IPS-20b (cell line): ENCODE measurements at regions not wholly inside any gene's neighbourhood (a gene's known extent, or its start where the extent isn't known, plus 50 kb on each side); places are given as distances from the start of the nearest gene placed in this dataset.
"Not testable (repeated sequence)": the region's sequence is repeated elsewhere in the genome, so short reads cannot be mapped to it uniquely, and the experiment has no call there.

Experiments
- H3K27ac ChIP-seq: one replicate; pipeline ENCODE4 v1.5.1; 2013; ENCODE audit warnings: low read length
- H3K27me3 ChIP-seq: 2 replicates; pipeline ENCODE4 v1.6.1; 2013; ENCODE audit warnings: mild to moderate bottlenecking, low read length, inconsistent platforms; ENCODE audit not compliant: insufficient read depth
- H3K36me3 ChIP-seq: 2 replicates; pipeline ENCODE4 v1.6.1; 2013; ENCODE audit warnings: low read depth, mild to moderate bottlenecking, inconsistent platforms, low read length, moderate library complexity; ENCODE audit not compliant: insufficient read depth
- H3K4me1 ChIP-seq: 2 replicates; pipeline ENCODE4 v1.6.1; 2013; ENCODE audit warnings: mild to moderate bottlenecking, control low read depth, inconsistent platforms, low read length, moderate library complexity; ENCODE audit not compliant: insufficient read depth
- H3K4me3 ChIP-seq: 2 replicates; pipeline ENCODE4 v1.5.1; 2013; ENCODE audit warnings: mild to moderate bottlenecking, low read length, inconsistent platforms
- H3K9ac ChIP-seq: 2 replicates; pipeline ENCODE4 v1.6.1; 2013; ENCODE audit warnings: low read depth, mild to moderate bottlenecking, inconsistent platforms, low read length, moderate library complexity
- H3K9me3 ChIP-seq: 2 replicates; pipeline ENCODE4 v1.6.1; 2013; ENCODE audit warnings: mild to moderate bottlenecking, low read depth, low read length, inconsistent platforms; ENCODE audit not compliant: insufficient read depth

- no peaks in the 10 kb centered on the region for H3K27me3 ChIP-seq
- no peaks in the 10 kb centered on the region for H3K9me3 ChIP-seq
- no peak overlapping the region for H3K9ac ChIP-seq
- H3K36me3 ChIP-seq = no peaks in the 10 kb centered on the region
- no peak overlapping the region for H3K27ac ChIP-seq
- H3K4me1 ChIP-seq = no peaks in the 10 kb centered on the region
- H3K4me3 ChIP-seq = no peak overlapping the region
These were observed 239.4 kb upstream of the PDE3A start for GRCh38 chr12:20128928-20129327.

- H3K4me1 ChIP-seq = no peaks in the 10 kb centered on the region
- no peaks in the 10 kb centered on the region for H3K27me3 ChIP-seq
- H3K9ac ChIP-seq = no peak overlapping the region
- no peaks in the 10 kb centered on the region for H3K9me3 ChIP-seq
- no peak overlapping the region for H3K27ac ChIP-seq
- H3K36me3 ChIP-seq = no peaks in the 10 kb centered on the region
- H3K4me3 ChIP-seq = no peak overlapping the region
These were observed 235.5 kb upstream of the PDE3A start for GRCh38 chr12:20132818-20133217.

GRCh38 chr12:20134652-20135051 is 233.7 kb upstream of the PDE3A start:
- Histone ChIP-seq H3K36me3 (no peaks in the 10 kb centered on the region), H3K27me3 (no peaks in the 10 kb centered on the region), H3K9me3 (no peaks in the 10 kb centered on the region), H3K4me1 (no peaks in the 10 kb centered on the region), H3K4me3 (no peak overlapping the region), H3K9ac (no peak overlapping the region), H3K27ac (no peak overlapping the region)

GRCh38 chr12:20140751-20141150 is 227.6 kb upstream of the PDE3A start:
- H3K27ac ChIP-seq = no peak overlapping the region
- H3K9ac ChIP-seq = no peak overlapping the region
- no peak overlapping the region for H3K4me3 ChIP-seq
- H3K4me1 ChIP-seq = no peaks in the 10 kb centered on the region
- no peaks in the 10 kb centered on the region for H3K36me3 ChIP-seq
- no peaks in the 10 kb centered on the region for H3K27me3 ChIP-seq
- no peaks in the 10 kb centered on the region for H3K9me3 ChIP-seq

GRCh38 chr12:20142316-20142715 is 226.0 kb upstream of the PDE3A start:
- H3K27ac ChIP-seq = no peak overlapping the region
- no peak overlapping the region for H3K9ac ChIP-seq
- no peaks in the 10 kb centered on the region for H3K9me3 ChIP-seq
- H3K4me1 ChIP-seq = no peaks in the 10 kb centered on the region
- no peak overlapping the region for H3K4me3 ChIP-seq
- no peaks in the 10 kb centered on the region for H3K27me3 ChIP-seq
- no peaks in the 10 kb centered on the region for H3K36me3 ChIP-seq

- Histone ChIP-seq H3K27me3 (no peaks in the 10 kb centered on the region), H3K27ac (no peak overlapping the region), H3K9ac (no peak overlapping the region), H3K9me3 (no peaks in the 10 kb centered on the region), H3K36me3 (no peaks in the 10 kb centered on the region), H3K4me3 (no peak overlapping the region), H3K4me1 (no peaks in the 10 kb centered on the region)
These were observed 225.4 kb upstream of the PDE3A start for GRCh38 chr12:20142956-20143355.

GRCh38 chr12:20144341-20144740 is 224.0 kb upstream of the PDE3A start:
- H3K4me1 ChIP-seq = no peaks in the 10 kb centered on the region
- H3K4me3 ChIP-seq = no peak overlapping the region
- H3K27me3 ChIP-seq = no peaks in the 10 kb centered on the region
- no peaks in the 10 kb centered on the region for H3K36me3 ChIP-seq
- no peak overlapping the region for H3K9ac ChIP-seq
- H3K9me3 ChIP-seq = no peaks in the 10 kb centered on the region
- no peak overlapping the region for H3K27ac ChIP-seq

GRCh38 chr12:20148241-20148640 is 220.1 kb upstream of the PDE3A start:
- no peaks in the 10 kb centered on the region for H3K36me3 ChIP-seq
- no peak overlapping the region for H3K9ac ChIP-seq
- no peaks in the 10 kb centered on the region for H3K27me3 ChIP-seq
- no peak overlapping the region for H3K27ac ChIP-seq
- H3K4me3 ChIP-seq = no peak overlapping the region
- peaks cover 5% of the 10 kb centered on the region; the same call in 1 of the 2 replicates for H3K4me1 ChIP-seq
- no peaks in the 10 kb centered on the region for H3K9me3 ChIP-seq

GRCh38 chr12:20150835-20151422 is 217.4 kb upstream of the PDE3A start:
- H3K9ac ChIP-seq = no peak overlapping the region
- no peaks in the 10 kb centered on the region for H3K27me3 ChIP-seq
- H3K4me1 ChIP-seq = peaks cover 5% of the 10 kb centered on the region; the same call in 1 of the 2 replicates
- no peak overlapping the region for H3K27ac ChIP-seq
- no peaks in the 10 kb centered on the region for H3K9me3 ChIP-seq
- H3K36me3 ChIP-seq = no peaks in the 10 kb centered on the region
- H3K4me3 ChIP-seq = no peak overlapping the region

GRCh38 chr12:20154052-20154451 is 214.3 kb upstream of the PDE3A start:
- Histone ChIP-seq H3K4me3 (no peak overlapping the region), H3K9ac (no peak overlapping the region), H3K27ac (no peak overlapping the region), H3K4me1 (peaks cover 5% of the 10 kb centered on the region; the same call in 1 of the 2 replicates), H3K9me3 (no peaks in the 10 kb centered on the region), H3K36me3 (no peaks in the 10 kb centered on the region), H3K27me3 (no peaks in the 10 kb centered on the region)

GRCh38 chr12:20155374-20155773 is 213.0 kb upstream of the PDE3A start:
- peaks cover 5% of the 10 kb centered on the region; the same call in 1 of the 2 replicates for H3K4me1 ChIP-seq
- H3K27ac ChIP-seq = no peak overlapping the region
- no peaks in the 10 kb centered on the region for H3K27me3 ChIP-seq
- no peak overlapping the region for H3K9ac ChIP-seq
- H3K36me3 ChIP-seq = no peaks in the 10 kb centered on the region
- H3K9me3 ChIP-seq = no peaks in the 10 kb centered on the region
- no peak overlapping the region for H3K4me3 ChIP-seq

- H3K36me3 ChIP-seq, H3K4me3 ChIP-seq, H3K9me3 ChIP-seq, H3K9ac ChIP-seq, H3K27me3 ChIP-seq, H3K27ac ChIP-seq, H3K4me1 ChIP-seq: not testable (repeated sequence)
These were observed 207.4 kb upstream of the PDE3A start for GRCh38 chr12:20160899-20161298.
